ENCODE measurements at regions not wholly inside any gene's neighbourhood (a gene's known extent, or its start where the extent isn't known, plus 50 kb on each side); places are given as distances from the start of the nearest gene placed in this dataset.
A peak's percentile ranks its signal among the peaks of the same experiment; 100 is the strongest.
"Not testable (repeated sequence)": the region's sequence is repeated elsewhere in the genome, so short reads cannot be mapped to it uniquely, and the experiment has no call there.

GRCh38 chr6:156437121-156437879 lies 339.9 kb upstream of the ARID1B start:
- no peak for DNase-seq

GRCh38 chr6:156434795-156435190 lies 342.4 kb upstream of the ARID1B start:
- no peak for DNase-seq

GRCh38 chr6:156434049-156434794 lies 343.0 kb upstream of the ARID1B start:
- no peak for DNase-seq

- no peak for DNase-seq
These were observed 344.6 kb upstream of the ARID1B start for GRCh38 chr6:156432543-156432942.

- DNase-seq = no peak
These were observed 346.8 kb upstream of the ARID1B start for GRCh38 chr6:156430386-156430785.

GRCh38 chr6:156427345-156427744 lies 349.8 kb upstream of the ARID1B start:
- DNase-seq = no peak

GRCh38 chr6:156425359-156426020 lies 351.7 kb upstream of the ARID1B start:
- DNase-seq = no peak

- DNase-seq = peak in 1 of 2 donors; percentile 8
These were observed 353.3 kb upstream of the ARID1B start for GRCh38 chr6:156423829-156424228.

GRCh38 chr6:156423075-156423474 lies 354.1 kb upstream of the ARID1B start:
- DNase-seq = no peak

- no peak for DNase-seq
These were observed 355.2 kb upstream of the ARID1B start for GRCh38 chr6:156421933-156422332.

GRCh38 chr6:156421301-156421700 lies 355.9 kb upstream of the ARID1B start:
- not testable (repeated sequence) for DNase-seq

GRCh38 chr6:156420172-156420993 lies 356.8 kb upstream of the ARID1B start:
- no peak for DNase-seq

- no peak for DNase-seq
These were observed 357.6 kb upstream of the ARID1B start for GRCh38 chr6:156419594-156419993.

GRCh38 chr6:156418253-156418652 lies 358.9 kb upstream of the ARID1B start:
- DNase-seq = no peak

- no peak for DNase-seq
These were observed 360.8 kb upstream of the ARID1B start for GRCh38 chr6:156416391-156416790.

- DNase-seq = no peak
These were observed 364.0 kb upstream of the ARID1B start for GRCh38 chr6:156413154-156413553.

GRCh38 chr6:156410649-156411048 lies 366.5 kb upstream of the ARID1B start:
- DNase-seq = no peak

- DNase-seq = no peak
These were observed 368.5 kb upstream of the ARID1B start for GRCh38 chr6:156408655-156409054.

- DNase-seq = no peak
These were observed 369.8 kb upstream of the ARID1B start for GRCh38 chr6:156407334-156407733.

GRCh38 chr6:156406688-156407087 lies 370.5 kb upstream of the ARID1B start:
- no peak for DNase-seq

- no peak for DNase-seq
These were observed 371.1 kb upstream of the ARID1B start for GRCh38 chr6:156406099-156406498.

- no peak for DNase-seq
These were observed 374.6 kb upstream of the ARID1B start for GRCh38 chr6:156402628-156403027.

GRCh38 chr6:156402227-156402626 lies 375.0 kb upstream of the ARID1B start:
- DNase-seq = no peak

Data from stimulated activated CD4-positive, alpha-beta T cell treated with anti-CD3 and anti-CD28 coated beads, Interleukin-2, amount 100 ng/mL, for 48 hours (primary cell).